Gastrocnemius medialis (tissue), 4 donors: ENCODE measurements at regions not wholly inside any gene's neighbourhood (a gene's known extent, or its start where the extent isn't known, plus 50 kb on each side); places are given as distances from the start of the nearest gene placed in this dataset.

Source experiments
- CTCF ChIP-seq, 5 experiments: fragments of 450-650 bp in 3 of 5; fragments of 200-600 bp in 2 of 5; sonication (generic) in 2 of 5; IDR thresholded peaks in 4 of 5; conservative IDR thresholded peaks in 1 of 5; 1 replicate in 4 of 5; 2 replicates in 1 of 5; pipeline ENCODE4 v1.5.1; 2016 to 2019; ENCODE audit warnings: antibody characterized with exemption in 5 of 5, mild to moderate bottlenecking in 3 of 5, moderate library complexity in 3 of 5
- POLR2A ChIP-seq, 2 donors: fragments of 450-650 bp; IDR thresholded peaks; one replicate each; pipeline ENCODE4 v1.6.1; 2017; ENCODE audit warnings: antibody characterized with exemption in 2 of 2, mild to moderate bottlenecking in 2 of 2, moderate library complexity in 2 of 2

DNA sequence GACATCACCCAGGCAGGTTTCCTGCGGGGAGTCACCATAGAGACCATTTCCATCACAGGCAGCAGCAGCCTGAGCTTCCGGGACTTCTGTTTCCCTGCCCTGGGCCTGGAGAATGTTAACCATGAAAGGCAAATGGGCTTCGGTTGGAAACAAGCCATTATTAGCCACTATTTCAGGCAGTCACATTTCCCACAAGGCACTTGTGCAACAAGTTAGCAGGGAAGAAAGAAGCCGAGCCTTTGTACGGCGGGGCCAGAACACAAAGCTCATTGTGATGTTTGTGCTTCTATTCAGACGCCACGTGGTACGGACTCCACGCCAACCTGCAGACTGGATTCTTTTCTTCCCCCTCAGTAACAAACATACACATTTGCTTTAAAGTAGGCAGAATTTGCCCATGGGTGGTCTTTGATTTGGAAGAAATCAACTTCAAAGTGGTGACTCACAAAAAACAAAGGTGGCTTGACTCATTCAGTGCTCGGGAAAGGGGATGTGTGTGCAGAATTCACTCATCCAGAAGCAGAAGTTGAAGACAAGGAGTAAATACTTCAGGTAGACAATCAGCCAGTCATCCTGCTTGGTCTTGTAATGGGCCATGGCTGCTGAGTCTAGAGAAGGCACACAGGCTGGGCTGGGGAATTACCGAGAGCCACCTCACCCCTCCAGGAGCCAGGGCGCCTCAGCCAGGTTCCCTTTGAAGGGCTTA lies 154.2 kb upstream of the PRMT8 start:
- no peak for TF ChIP-seq CTCF (IDR thresholded peaks at IDR 0.05 in 4 of 5, conservative IDR thresholded peaks at IDR 0.05 in 1 of 5)
- TF ChIP-seq POLR2A (IDR thresholded peaks at IDR 0.05), result no peak
